Stimulated activated naive CD8-positive, alpha-beta T cell treated with anti-CD3 and anti-CD28 coated beads, Interleukin-15, amount 100 ng/mL, for 72 hours (primary cell): ENCODE measurements at regions not wholly inside any gene's neighbourhood (a gene's known extent, or its start where the extent isn't known, plus 50 kb on each side); places are given as distances from the start of the nearest gene placed in this dataset.

ENCODE experiments used
- ATAC-seq: fragments of 150-1000 bp; cut with Tn5 transposase; 2 replicates; pipeline ENCODE4 v1.10.0; 2021; ENCODE audit warnings: mild to moderate bottlenecking, moderate library complexity
- DNase-seq, 2 donors: peaks; one replicate each; pipeline ENCODE4 v3.0.0; 2021 to 2022
- H3K27ac Mint-ChIP-seq, 2 donors: one replicate each; pipeline ENCODE4 v1.8.0; 2022; ENCODE audit warnings: mild to moderate bottlenecking in 2 of 2, mixed read lengths in 2 of 2, moderate library complexity in 2 of 2
- H3K27me3 Mint-ChIP-seq: one replicate; pipeline ENCODE4 v1.8.0; 2022; ENCODE audit warnings: mixed read lengths
- H3K4me1 Mint-ChIP-seq: one replicate; pipeline ENCODE4 v1.8.0; 2022; ENCODE audit warnings: mild to moderate bottlenecking, mixed read lengths
- H3K4me3 Mint-ChIP-seq, 2 donors: one replicate each; pipeline ENCODE4 v1.8.0; 2022; ENCODE audit warnings: mild to moderate bottlenecking in 2 of 2, mixed read lengths in 2 of 2, moderate library complexity in 1 of 2
- H3K9me3 Mint-ChIP-seq, 2 donors: one replicate each; pipeline ENCODE4 v1.8.0; 2022; ENCODE audit warnings: mixed read lengths in 2 of 2

GRCh38 chr5:170159947-170160346, 54.2 kb downstream of the FOXI1 start:
- no peaks in the 10 kb centered on the region for H3K4me1 Mint-ChIP-seq
- no peak overlapping the region for H3K4me3 Mint-ChIP-seq
- no peak for DNase-seq

GRCh38 chr5:170161069-170161468, 55.4 kb downstream of the FOXI1 start:
- H3K9me3 Mint-ChIP-seq, result no peaks in the 10 kb centered on the region
- H3K27me3 Mint-ChIP-seq, result peaks cover 7% of the 10 kb centered on the region
- H3K4me1 Mint-ChIP-seq, result no peaks in the 10 kb centered on the region
- no peak for ATAC-seq
- DNase-seq, result no peak
- no peak overlapping the region for H3K4me3 Mint-ChIP-seq
- H3K27ac Mint-ChIP-seq, result no peak overlapping the region

More at GRCh38 chr5:170159947-170160346, 54.2 kb downstream of the FOXI1 start:
- H3K9me3 Mint-ChIP-seq, result no peaks in the 10 kb centered on the region
- peaks cover 3% of the 10 kb centered on the region for H3K27me3 Mint-ChIP-seq
- no peak for ATAC-seq
- no peak overlapping the region for H3K27ac Mint-ChIP-seq

- DNase-seq, result no peak
- ATAC-seq, result no peak
- Mint-ChIP-seq H3K4me3 (no peak overlapping the region), H3K27me3 (peaks cover 7% of the 10 kb centered on the region), H3K4me1 (no peaks in the 10 kb centered on the region), H3K27ac (no peak overlapping the region), H3K9me3 (no peaks in the 10 kb centered on the region)
These were observed 57.1 kb downstream of the FOXI1 start for GRCh38 chr5:170162631-170163321.

GRCh38 chr5:170164087-170164486, 58.4 kb downstream of the FOXI1 start:
- Mint-ChIP-seq H3K4me3 (no peak overlapping the region), H3K27ac (no peak overlapping the region), H3K27me3 (peaks cover 12% of the 10 kb centered on the region), H3K9me3 (no peaks in the 10 kb centered on the region), H3K4me1 (no peaks in the 10 kb centered on the region)
- ATAC-seq, result no peak
- DNase-seq, result no peak

- Mint-ChIP-seq H3K27ac (no peak overlapping the region), H3K9me3 (no peaks in the 10 kb centered on the region), H3K4me3 (no peak overlapping the region), H3K27me3 (peaks cover 18% of the 10 kb centered on the region), H3K4me1 (no peaks in the 10 kb centered on the region)
- DNase-seq (no peak), ATAC-seq (no peak)
These were observed 59.2 kb downstream of the FOXI1 start for GRCh38 chr5:170164921-170165320.

GRCh38 chr5:170166101-170166500, 60.4 kb downstream of the FOXI1 start:
- Mint-ChIP-seq H3K27ac (no peak overlapping the region), H3K27me3 (peaks cover 18% of the 10 kb centered on the region), H3K4me1 (no peaks in the 10 kb centered on the region), H3K4me3 (no peak overlapping the region), H3K9me3 (no peaks in the 10 kb centered on the region)
- ATAC-seq (no peak), DNase-seq (no peak)

GRCh38 chr5:170168002-170168401, 62.3 kb downstream of the FOXI1 start:
- DNase-seq (no peak), ATAC-seq (no peak)
- Mint-ChIP-seq H3K4me1 (no peaks in the 10 kb centered on the region), H3K27me3 (peaks cover 18% of the 10 kb centered on the region), H3K4me3 (no peak overlapping the region), H3K9me3 (no peaks in the 10 kb centered on the region), H3K27ac (no peak overlapping the region)

GRCh38 chr5:170168797-170169196, 63.1 kb downstream of the FOXI1 start:
- no peak overlapping the region for H3K27ac Mint-ChIP-seq
- ATAC-seq, result no peak
- no peak overlapping the region for H3K4me3 Mint-ChIP-seq

GRCh38 chr5:170169996-170170395, 62.8 kb upstream of the C5orf58 start:
- H3K4me1 Mint-ChIP-seq, result no peaks in the 10 kb centered on the region
- no peak for DNase-seq
- peaks cover 14% of the 10 kb centered on the region for H3K27me3 Mint-ChIP-seq
- H3K27ac Mint-ChIP-seq, result no peak overlapping the region
- ATAC-seq, result peak; percentile 10
- no peak overlapping the region for H3K4me3 Mint-ChIP-seq
- no peaks in the 10 kb centered on the region for H3K9me3 Mint-ChIP-seq

More at GRCh38 chr5:170168797-170169196, 63.1 kb downstream of the FOXI1 start:
- Mint-ChIP-seq H3K4me1 (no peaks in the 10 kb centered on the region), H3K9me3 (no peaks in the 10 kb centered on the region), H3K27me3 (peaks cover 18% of the 10 kb centered on the region)
- DNase-seq, result no peak

- no peak for ATAC-seq
- H3K4me3 Mint-ChIP-seq, result no peak overlapping the region
- H3K4me1 Mint-ChIP-seq, result no peaks in the 10 kb centered on the region
- H3K27ac Mint-ChIP-seq, result no peak overlapping the region
- no peaks in the 10 kb centered on the region for H3K9me3 Mint-ChIP-seq
- no peak for DNase-seq
- peaks cover 10% of the 10 kb centered on the region for H3K27me3 Mint-ChIP-seq
These were observed 61.0 kb upstream of the C5orf58 start for GRCh38 chr5:170171811-170172210.

GRCh38 chr5:170173227-170173626, 59.6 kb upstream of the C5orf58 start:
- no peaks in the 10 kb centered on the region for H3K4me1 Mint-ChIP-seq
- DNase-seq (no peak), ATAC-seq (no peak)
- H3K9me3 Mint-ChIP-seq, result no peaks in the 10 kb centered on the region
- H3K4me3 Mint-ChIP-seq, result no peak overlapping the region
- no peak overlapping the region for H3K27ac Mint-ChIP-seq
- H3K27me3 Mint-ChIP-seq, result peaks cover 10% of the 10 kb centered on the region

GRCh38 chr5:170173647-170174046, 59.1 kb upstream of the C5orf58 start:
- Mint-ChIP-seq H3K27me3 (peaks cover 10% of the 10 kb centered on the region), H3K9me3 (no peaks in the 10 kb centered on the region), H3K27ac (no peak overlapping the region)

GRCh38 chr5:170176916-170177315, 55.9 kb upstream of the C5orf58 start:
- Mint-ChIP-seq H3K9me3 (no peaks in the 10 kb centered on the region), H3K27me3 (peaks cover 6% of the 10 kb centered on the region), H3K4me3 (no peak overlapping the region), H3K27ac (no peak overlapping the region), H3K4me1 (no peaks in the 10 kb centered on the region)
- no peak for DNase-seq
- ATAC-seq, result no peak

More at GRCh38 chr5:170173647-170174046, 59.1 kb upstream of the C5orf58 start:
- no peak for ATAC-seq
- no peak for DNase-seq
- Mint-ChIP-seq H3K4me1 (no peaks in the 10 kb centered on the region), H3K4me3 (no peak overlapping the region)

- no peaks in the 10 kb centered on the region for H3K9me3 Mint-ChIP-seq
- no peaks in the 10 kb centered on the region for H3K4me1 Mint-ChIP-seq
- H3K27me3 Mint-ChIP-seq, result peaks cover 9% of the 10 kb centered on the region
- H3K27ac Mint-ChIP-seq, result no peak overlapping the region
- no peak overlapping the region for H3K4me3 Mint-ChIP-seq
- DNase-seq, result no peak
- no peak for ATAC-seq
These were observed 54.0 kb upstream of the C5orf58 start for GRCh38 chr5:170178814-170179213.

GRCh38 chr5:170179626-170180025, 53.2 kb upstream of the C5orf58 start:
- Mint-ChIP-seq H3K4me3 (no peak overlapping the region), H3K27ac (no peak overlapping the region), H3K4me1 (no peaks in the 10 kb centered on the region), H3K27me3 (peaks cover 9% of the 10 kb centered on the region), H3K9me3 (no peaks in the 10 kb centered on the region)
- ATAC-seq, result no peak
- DNase-seq, result no peak

GRCh38 chr5:170181902-170182301, 50.9 kb upstream of the C5orf58 start:
- DNase-seq, result no peak
- Mint-ChIP-seq H3K4me3 (no peak overlapping the region), H3K27me3 (peaks cover 9% of the 10 kb centered on the region), H3K9me3 (no peaks in the 10 kb centered on the region), H3K4me1 (no peaks in the 10 kb centered on the region), H3K27ac (no peak overlapping the region)
- ATAC-seq, result no peak

- DNase-seq (no peak), ATAC-seq (no peak)
- H3K27me3 Mint-ChIP-seq, result peaks cover 9% of the 10 kb centered on the region
- H3K4me3 Mint-ChIP-seq, result no peak overlapping the region
- no peaks in the 10 kb centered on the region for H3K9me3 Mint-ChIP-seq
- H3K4me1 Mint-ChIP-seq, result no peaks in the 10 kb centered on the region
- H3K27ac Mint-ChIP-seq, result peak overlapping the region in 1 of 2 donors; percentile 42
These were observed 50.3 kb upstream of the C5orf58 start for GRCh38 chr5:170182491-170182890.
